Renal pelvis (tissue), 1 donor: ENCODE measurements at regions not wholly inside any gene's neighbourhood (a gene's known extent, or its start where the extent isn't known, plus 50 kb on each side); places are given as distances from the start of the nearest gene placed in this dataset.

Experiments used
- DNase-seq: peaks from one replicate; pipeline ENCODE4 v3.0.0-alpha.2; 2013

- no peak for DNase-seq
Measured at GRCh38 chr1:5385956-5386355, 606.3 kb downstream of the NPHP4 start.

DNA sequence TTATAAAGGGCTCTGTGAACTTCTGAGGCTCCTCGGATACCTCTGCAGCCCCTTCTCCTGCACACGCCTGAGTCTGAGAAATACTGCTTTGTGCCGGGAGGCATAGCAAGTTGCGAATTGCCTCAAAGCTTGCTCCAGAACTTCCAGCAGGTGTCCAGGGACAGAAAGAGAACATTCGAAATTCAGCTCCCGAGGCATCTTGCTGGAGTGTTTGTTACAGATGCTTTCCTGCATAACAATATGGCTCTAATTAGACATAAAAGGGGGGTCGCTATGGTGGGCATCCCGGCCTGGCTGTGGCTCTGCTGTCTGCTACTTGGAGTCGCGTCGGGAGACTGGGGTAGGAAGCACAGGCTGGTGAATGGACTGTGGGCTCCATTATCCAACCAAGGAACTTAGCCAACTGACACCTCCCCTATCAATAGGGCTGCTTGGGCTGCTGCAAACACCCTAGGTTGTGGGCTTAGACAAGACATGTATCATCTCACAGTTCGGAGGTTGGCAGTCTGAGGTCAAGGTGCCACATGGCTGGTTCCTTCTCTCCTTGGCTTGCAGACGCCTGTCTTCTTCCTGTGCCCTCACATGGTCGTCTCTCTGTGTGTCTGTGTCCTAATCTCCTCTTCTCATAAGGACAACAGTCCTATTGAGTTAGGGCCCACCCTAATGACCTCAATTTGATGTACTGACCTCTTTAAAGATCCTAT lies 607.0 kb downstream of the NPHP4 start:
- DNase-seq = no peak

DNA sequence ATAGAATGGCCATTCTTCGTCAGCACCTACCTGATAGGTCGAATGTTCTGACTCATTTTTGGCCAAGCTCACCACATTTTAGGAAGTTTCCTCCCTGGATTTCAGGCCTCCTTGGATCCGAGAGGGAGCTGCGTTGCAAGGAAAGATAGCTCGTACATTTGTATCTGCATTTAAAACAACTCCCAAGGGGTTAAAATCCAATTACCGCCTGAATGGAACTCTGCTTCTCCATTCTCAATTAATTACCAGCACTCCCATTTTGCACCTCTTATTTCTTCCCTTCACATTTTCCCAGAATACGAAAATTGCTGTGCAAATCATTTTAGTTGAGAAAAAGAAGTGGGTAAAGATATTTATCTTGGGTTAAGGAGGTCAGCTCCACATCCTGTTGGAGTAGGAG lies 610.7 kb downstream of the NPHP4 start:
- DNase-seq = no peak

GRCh38 chr1:5379176-5379759 lies 613.0 kb downstream of the NPHP4 start:
- DNase-seq = no peak

DNA sequence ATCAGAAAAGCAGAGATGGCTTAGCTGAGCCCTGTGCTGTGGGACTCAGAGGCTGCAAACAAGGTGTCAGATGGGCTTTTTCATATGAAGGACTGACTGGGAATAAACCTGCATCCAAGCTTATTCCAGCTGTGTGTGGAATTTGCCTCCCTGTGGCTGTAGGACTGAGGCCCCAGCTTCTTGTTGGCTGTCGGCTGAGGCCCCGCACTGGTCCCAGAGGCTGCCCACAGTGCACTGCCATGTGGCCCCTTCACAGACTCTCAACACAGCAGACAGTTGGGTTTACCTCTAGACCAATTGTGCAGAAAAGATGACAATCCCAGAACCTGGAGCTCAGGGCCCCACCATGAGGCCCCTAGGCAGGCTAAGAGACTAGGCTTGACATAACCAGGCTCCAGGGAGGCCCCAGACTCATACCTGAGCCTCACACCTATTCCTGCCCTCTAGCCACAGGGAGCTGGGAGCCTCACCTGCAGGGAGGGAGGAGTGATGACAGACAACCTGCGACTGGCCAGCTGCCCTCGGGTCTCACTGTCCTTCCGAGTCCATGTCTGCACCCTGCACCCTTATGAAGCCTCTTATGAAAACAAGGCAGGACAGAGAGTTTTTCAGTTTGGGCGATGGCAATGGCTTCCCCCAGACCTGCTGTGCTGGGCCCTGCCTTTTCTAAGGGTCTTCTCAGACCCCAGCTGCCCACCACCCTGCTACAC lies 615.5 kb downstream of the NPHP4 start:
- DNase-seq = no peak

- DNase-seq = no peak
Measured at GRCh38 chr1:5375481-5375880, 616.7 kb downstream of the NPHP4 start.

GRCh38 chr1:5374192-5374591 lies 618.0 kb downstream of the NPHP4 start:
- DNase-seq = no peak

- DNase-seq = no peak
Measured at GRCh38 chr1:5373281-5373680, 618.9 kb downstream of the NPHP4 start.

GRCh38 chr1:5371270-5371669 lies 621.0 kb downstream of the NPHP4 start:
- no peak for DNase-seq

- DNase-seq = no peak
Measured at GRCh38 chr1:5370311-5370710, 621.9 kb downstream of the NPHP4 start.

DNA sequence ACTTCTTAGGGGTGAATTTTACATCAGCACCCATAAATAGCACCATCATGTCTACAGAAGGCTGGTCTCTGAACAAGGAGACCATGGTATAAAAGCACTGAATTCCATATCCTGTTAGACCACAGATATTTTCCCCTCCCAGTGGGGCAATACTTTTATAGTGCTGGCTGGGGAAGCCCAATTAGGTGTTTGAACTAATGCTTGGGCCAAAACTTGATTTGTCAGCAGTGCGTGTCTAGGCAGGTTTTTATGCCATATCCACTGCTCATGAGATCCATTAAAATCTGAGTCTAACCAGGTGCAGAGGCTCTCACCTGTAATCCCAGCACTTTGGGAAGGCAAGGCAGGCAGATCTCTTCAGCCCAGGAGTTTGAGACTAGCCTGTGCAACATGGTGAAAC lies 623.0 kb downstream of the NPHP4 start:
- no peak for DNase-seq

DNA sequence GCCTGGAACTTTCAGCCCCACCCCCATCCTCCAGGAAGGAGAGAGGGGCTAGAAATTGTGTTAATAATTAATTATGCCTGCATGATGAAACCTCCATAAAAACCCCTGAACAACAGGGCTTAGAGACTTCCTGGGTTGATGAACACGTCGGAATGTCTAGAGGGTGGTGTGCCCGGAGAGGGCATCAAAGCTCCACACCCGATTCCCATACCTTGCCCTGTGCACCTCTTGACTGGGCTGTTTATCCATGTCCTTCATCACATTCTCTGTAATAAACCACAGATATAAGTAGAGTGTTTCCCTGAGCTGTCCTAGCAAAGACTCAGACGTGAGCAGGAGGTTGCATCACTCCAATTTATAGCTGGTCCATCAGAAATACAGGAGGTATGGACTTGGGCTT lies 624.0 kb downstream of the NPHP4 start:
- no peak for DNase-seq

DNA sequence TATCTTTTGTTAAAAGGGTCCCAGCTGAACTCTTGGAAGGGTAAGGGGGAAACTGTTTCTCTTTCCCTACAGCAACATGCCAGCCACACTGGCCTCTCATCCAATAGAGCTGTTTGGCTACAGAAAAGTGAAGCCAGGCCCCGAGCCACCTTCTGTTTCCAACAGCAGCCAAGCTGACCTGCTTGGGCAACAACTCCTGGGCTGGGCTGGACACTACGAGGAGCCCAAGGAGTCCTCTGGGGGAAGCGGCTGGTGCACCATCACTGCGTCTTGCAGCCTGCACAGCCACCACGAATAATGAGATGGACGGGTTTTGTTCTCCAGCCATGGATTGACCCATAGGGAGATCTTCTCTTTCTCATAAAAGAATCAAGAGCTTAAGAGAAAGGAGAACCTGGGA lies 624.9 kb downstream of the NPHP4 start:
- no peak for DNase-seq

DNA sequence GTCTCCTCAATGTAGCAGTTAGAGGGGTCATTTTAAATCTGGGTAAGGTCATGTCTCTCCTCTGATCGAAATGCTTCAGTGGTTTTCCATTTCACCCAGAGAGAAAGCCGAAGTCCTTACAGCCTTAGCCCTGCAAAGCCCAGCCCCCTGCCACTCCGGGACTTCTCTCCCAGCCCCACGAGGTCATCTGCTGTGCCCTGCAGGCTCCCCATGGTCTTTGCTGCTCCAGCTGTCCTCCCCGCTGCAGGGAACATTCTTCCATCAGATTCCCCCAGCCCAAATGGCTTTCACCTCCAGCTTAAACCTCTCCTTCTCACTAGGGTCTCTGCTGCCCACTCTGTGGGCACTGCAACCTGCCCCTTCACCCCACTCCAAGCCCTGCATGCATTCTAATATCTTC lies 626.5 kb downstream of the NPHP4 start:
- no peak for DNase-seq

GRCh38 chr1:5364591-5364990 lies 627.6 kb downstream of the NPHP4 start:
- no peak for DNase-seq

DNA sequence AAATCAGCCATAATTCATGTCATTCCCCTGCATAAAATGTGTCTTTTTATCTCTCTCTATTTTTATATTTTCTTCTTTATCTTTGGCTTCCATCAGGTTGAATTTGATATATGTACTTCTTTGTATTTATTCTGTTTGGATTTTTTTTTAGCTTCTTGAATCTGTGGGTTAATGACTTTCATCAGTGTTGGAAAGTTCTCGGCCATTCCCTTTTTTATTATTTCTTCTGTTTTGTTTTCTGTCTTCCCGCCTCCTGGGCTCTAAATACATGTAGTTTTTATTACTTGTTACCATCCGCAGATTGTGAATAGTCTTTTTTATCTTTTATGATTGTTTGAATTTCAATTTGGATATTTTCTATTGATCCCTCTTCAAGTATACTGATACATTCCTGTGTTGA lies 637.5 kb downstream of the NPHP4 start:
- no peak for DNase-seq

DNA sequence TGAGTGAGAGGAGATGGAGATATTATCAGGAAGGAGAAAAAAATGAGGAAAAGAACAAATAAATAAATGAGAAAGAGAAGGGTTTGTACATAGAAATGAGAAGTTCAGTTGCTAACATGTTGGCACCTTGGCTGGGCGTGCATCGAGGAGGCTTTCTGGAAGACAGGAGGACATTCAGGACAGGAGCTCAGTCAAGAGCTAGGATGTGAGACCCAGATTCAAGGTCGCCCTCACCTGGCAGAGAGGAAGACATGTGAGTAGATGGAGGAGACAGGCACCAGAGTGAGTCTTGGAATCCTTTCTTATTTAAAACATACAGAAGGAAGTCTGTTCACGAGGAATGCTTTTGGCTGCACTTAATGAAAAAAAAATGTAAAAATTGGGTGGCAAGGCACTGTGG lies 640.9 kb downstream of the NPHP4 start:
- no peak for DNase-seq

GRCh38 chr1:5349526-5349925 lies 642.7 kb downstream of the NPHP4 start:
- DNase-seq = no peak

- DNase-seq = no peak
Measured at GRCh38 chr1:5348732-5349465, 643.3 kb downstream of the NPHP4 start.

- DNase-seq = no peak
Measured at GRCh38 chr1:5347726-5348125, 644.5 kb downstream of the NPHP4 start.

DNA sequence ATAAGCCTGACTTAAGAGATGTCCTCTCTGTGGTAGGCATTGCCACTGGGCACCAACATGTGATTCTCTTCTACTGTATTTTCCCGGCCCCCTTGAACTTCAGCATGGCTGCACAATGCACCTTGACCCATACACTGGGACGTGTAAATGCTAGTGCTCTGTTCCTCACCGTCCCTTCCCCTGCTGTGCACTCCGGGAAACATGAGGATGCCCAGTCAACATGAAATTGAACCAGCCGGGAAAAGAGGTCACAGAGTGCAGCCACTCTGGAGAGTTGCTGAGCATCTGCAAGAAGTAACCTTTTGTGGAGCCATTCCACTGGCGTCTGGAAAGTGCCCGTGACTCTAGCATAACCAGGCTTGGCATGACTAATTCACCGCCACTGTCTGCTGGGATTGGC lies 646.7 kb downstream of the NPHP4 start:
- no peak for DNase-seq

- DNase-seq = no peak
Measured at GRCh38 chr1:5343256-5344020, 648.8 kb downstream of the NPHP4 start.
